Skeletal muscle tissue (tissue), 3 donors: ENCODE measurements at regions not wholly inside any gene's neighbourhood (a gene's known extent, or its start where the extent isn't known, plus 50 kb on each side); places are given as distances from the start of the nearest gene placed in this dataset.

ENCODE experiments used
- H3K27ac ChIP-seq: one replicate; pipeline ENCODE4 v1.7.0; 2013; ENCODE audit warnings: mild to moderate bottlenecking, low read depth, low read length, inconsistent platforms
- H3K27me3 ChIP-seq, 3 donors: one replicate each; pipeline ENCODE4 v1.7.0; 2013; ENCODE audit warnings: low read length in 3 of 3; ENCODE audit not compliant: control insufficient read depth in 3 of 3, insufficient read depth in 3 of 3
- H3K36me3 ChIP-seq, 3 donors: one replicate each; pipeline ENCODE4 v1.7.0; 2013; ENCODE audit warnings: low read length in 3 of 3; ENCODE audit not compliant: control insufficient read depth in 3 of 3, insufficient read depth in 3 of 3
- H3K4me1 ChIP-seq, 3 donors: one replicate each; pipeline ENCODE4 v1.7.0; 2013; ENCODE audit warnings: low read length in 3 of 3, mild to moderate bottlenecking in 3 of 3; ENCODE audit not compliant: control insufficient read depth in 3 of 3, insufficient read depth in 3 of 3
- H3K4me3 ChIP-seq, 3 donors: one replicate each; pipeline ENCODE4 v1.7.0; 2013; ENCODE audit warnings: low read length in 3 of 3
- H3K9ac ChIP-seq, 3 donors: one replicate each; pipeline ENCODE4 v1.7.0; 2013; ENCODE audit warnings: low read length in 3 of 3, mild to moderate bottlenecking in 3 of 3, moderate library complexity in 2 of 3, low read depth in 1 of 3
- H3K9me3 ChIP-seq, 3 donors: one replicate each; pipeline ENCODE4 v1.7.0; 2013; ENCODE audit warnings: low read length in 3 of 3; ENCODE audit not compliant: control insufficient read depth in 3 of 3
- donor health status: Osteomylitis.

- peaks cover 0 to 11% (median 0%) of the 10 kb centered on the region in 3 donors for H3K27me3 ChIP-seq
- no peak overlapping the region for H3K4me3 ChIP-seq
- H3K9ac ChIP-seq = no peak overlapping the region
- H3K27ac ChIP-seq = no peak overlapping the region
- H3K36me3 ChIP-seq = no peaks in the 10 kb centered on the region
- H3K9me3 ChIP-seq = peaks cover 0 to 8% (median 7%) of the 10 kb centered on the region in 3 donors
- no peaks in the 10 kb centered on the region for H3K4me1 ChIP-seq
These were observed 1167.4 kb downstream of the BRD1 start for GRCh38 chr22:48660104-48660789.

GRCh38 chr22:48659404-48659996, 1168.2 kb downstream of the BRD1 start:
- Histone ChIP-seq H3K36me3 (no peaks in the 10 kb centered on the region), H3K4me1 (no peaks in the 10 kb centered on the region), H3K27ac (no peak overlapping the region), H3K9me3 (peaks cover 0 to 8% (median 7%) of the 10 kb centered on the region in 3 donors), H3K9ac (no peak overlapping the region), H3K4me3 (no peak overlapping the region), H3K27me3 (peaks cover 0 to 11% (median 0%) of the 10 kb centered on the region in 3 donors)

GRCh38 chr22:48658871-48659270, 1168.8 kb downstream of the BRD1 start:
- H3K9me3 ChIP-seq = peaks cover 0 to 6% (median 6%) of the 10 kb centered on the region in 3 donors
- no peaks in the 10 kb centered on the region for H3K4me1 ChIP-seq
- no peaks in the 10 kb centered on the region for H3K36me3 ChIP-seq
- no peak overlapping the region for H3K27ac ChIP-seq
- H3K9ac ChIP-seq = no peak overlapping the region
- H3K27me3 ChIP-seq = peaks cover 0 to 11% (median 0%) of the 10 kb centered on the region in 3 donors
- H3K4me3 ChIP-seq = no peak overlapping the region

- Histone ChIP-seq H3K36me3 (no peaks in the 10 kb centered on the region), H3K4me3 (no peak overlapping the region), H3K4me1 (no peaks in the 10 kb centered on the region), H3K27ac (no peak overlapping the region), H3K9ac (no peak overlapping the region), H3K9me3 (peaks cover 0 to 5% (median 3%) of the 10 kb centered on the region in 3 donors), H3K27me3 (peaks cover 0 to 11% (median 0%) of the 10 kb centered on the region in 3 donors)
These were observed 1169.4 kb downstream of the BRD1 start for GRCh38 chr22:48658246-48658645.

- Histone ChIP-seq H3K9ac (no peak overlapping the region), H3K27ac (no peak overlapping the region), H3K4me3 (no peak overlapping the region), H3K9me3 (peaks cover 0 to 7% (median 0%) of the 10 kb centered on the region in 3 donors), H3K4me1 (no peaks in the 10 kb centered on the region), H3K27me3 (peaks cover 0 to 4% (median 0%) of the 10 kb centered on the region in 3 donors), H3K36me3 (no peaks in the 10 kb centered on the region)
These were observed 1173.2 kb downstream of the BRD1 start for GRCh38 chr22:48654492-48654891.

- H3K9ac ChIP-seq = no peak overlapping the region
- H3K4me1 ChIP-seq = no peaks in the 10 kb centered on the region
- no peaks in the 10 kb centered on the region for H3K36me3 ChIP-seq
- no peak overlapping the region for H3K27ac ChIP-seq
- no peak overlapping the region for H3K4me3 ChIP-seq
- peaks cover 0 to 7% (median 0%) of the 10 kb centered on the region in 3 donors for H3K9me3 ChIP-seq
- H3K27me3 ChIP-seq = no peaks in the 10 kb centered on the region
These were observed 1173.7 kb downstream of the BRD1 start for GRCh38 chr22:48653929-48654328.

- Histone ChIP-seq H3K27ac (no peak overlapping the region), H3K9me3 (peaks cover 0 to 7% (median 0%) of the 10 kb centered on the region in 3 donors), H3K36me3 (no peaks in the 10 kb centered on the region), H3K4me1 (no peaks in the 10 kb centered on the region), H3K9ac (no peak overlapping the region), H3K27me3 (no peaks in the 10 kb centered on the region), H3K4me3 (no peak overlapping the region)
These were observed 1174.4 kb downstream of the BRD1 start for GRCh38 chr22:48653306-48653705.

- Histone ChIP-seq H3K36me3 (no peaks in the 10 kb centered on the region), H3K9me3 (peaks cover 0 to 7% (median 0%) of the 10 kb centered on the region in 3 donors), H3K4me3 (no peak overlapping the region), H3K9ac (no peak overlapping the region), H3K27ac (no peak overlapping the region), H3K4me1 (no peaks in the 10 kb centered on the region), H3K27me3 (no peaks in the 10 kb centered on the region)
These were observed 1174.9 kb downstream of the BRD1 start for GRCh38 chr22:48652796-48653195.

GRCh38 chr22:48651981-48652538, 1175.6 kb downstream of the BRD1 start:
- peaks cover 0 to 4% (median 0%) of the 10 kb centered on the region in 3 donors for H3K9me3 ChIP-seq
- H3K9ac ChIP-seq = no peak overlapping the region
- no peaks in the 10 kb centered on the region for H3K4me1 ChIP-seq
- H3K4me3 ChIP-seq = no peak overlapping the region
- H3K36me3 ChIP-seq = no peaks in the 10 kb centered on the region
- H3K27ac ChIP-seq = no peak overlapping the region
- H3K27me3 ChIP-seq = no peaks in the 10 kb centered on the region
